ENCODE measurements at regions not wholly inside any gene's neighbourhood (a gene's known extent, or its start where the extent isn't known, plus 50 kb on each side); places are given as distances from the start of the nearest gene placed in this dataset.
"Not testable (repeated sequence)": the region's sequence is repeated elsewhere in the genome, so short reads cannot be mapped to it uniquely, and the experiment has no call there.

DNA sequence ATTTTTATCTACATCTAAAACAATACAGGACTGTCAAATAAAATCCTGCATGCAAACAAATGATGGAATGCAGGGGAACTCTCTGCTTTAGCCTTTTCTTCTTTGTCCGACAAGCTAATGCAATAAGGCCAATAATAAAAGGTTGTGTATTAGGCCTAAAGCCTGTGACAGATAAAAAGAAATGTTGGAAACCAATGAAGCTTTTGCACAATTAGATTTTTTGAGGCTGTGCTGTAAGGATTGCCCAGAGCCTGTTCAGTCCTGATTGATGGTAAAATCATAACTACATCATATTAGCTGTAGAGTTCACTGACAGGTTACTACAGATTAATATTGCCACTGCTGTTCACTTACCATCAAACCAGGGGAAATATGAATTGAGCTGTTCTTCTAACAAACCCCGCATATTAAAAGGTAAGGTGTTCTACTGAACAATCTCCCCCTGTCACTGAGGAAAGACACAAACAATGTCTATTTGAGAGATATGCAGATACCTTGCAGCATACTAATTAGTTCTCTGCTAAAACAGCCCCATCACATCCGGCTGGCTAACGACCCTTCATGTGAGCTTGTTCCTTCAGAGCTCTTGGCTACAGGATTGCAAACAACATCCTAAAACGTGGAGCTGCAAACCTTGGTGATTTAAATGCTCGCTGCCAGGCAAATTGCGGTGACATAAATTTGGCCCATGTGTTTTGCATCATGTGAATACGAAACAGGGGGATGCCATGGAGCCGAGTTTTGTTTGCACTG is 305.4 kb downstream of the MTX2 start:
- H3K4me3 ChIP-seq (ENCODE audit: low read depth, low read length), result no peak overlapping the region
- DNase-seq (ENCODE audit: low read depth, low spot score), result no peak
- no peak overlapping the region for H3K27ac ChIP-seq (ENCODE audit: low read depth, low read length)
- ChIA-PET POLR2A (no interaction called here), CTCF (interaction anchor here (1.9 to 2.2 kb wide), 2 partner anchors 20 kb away, joined by 15 to 16 read pairs; no protein-coding TSS in a partner anchor)
- TF ChIP-seq, protein P1, sequence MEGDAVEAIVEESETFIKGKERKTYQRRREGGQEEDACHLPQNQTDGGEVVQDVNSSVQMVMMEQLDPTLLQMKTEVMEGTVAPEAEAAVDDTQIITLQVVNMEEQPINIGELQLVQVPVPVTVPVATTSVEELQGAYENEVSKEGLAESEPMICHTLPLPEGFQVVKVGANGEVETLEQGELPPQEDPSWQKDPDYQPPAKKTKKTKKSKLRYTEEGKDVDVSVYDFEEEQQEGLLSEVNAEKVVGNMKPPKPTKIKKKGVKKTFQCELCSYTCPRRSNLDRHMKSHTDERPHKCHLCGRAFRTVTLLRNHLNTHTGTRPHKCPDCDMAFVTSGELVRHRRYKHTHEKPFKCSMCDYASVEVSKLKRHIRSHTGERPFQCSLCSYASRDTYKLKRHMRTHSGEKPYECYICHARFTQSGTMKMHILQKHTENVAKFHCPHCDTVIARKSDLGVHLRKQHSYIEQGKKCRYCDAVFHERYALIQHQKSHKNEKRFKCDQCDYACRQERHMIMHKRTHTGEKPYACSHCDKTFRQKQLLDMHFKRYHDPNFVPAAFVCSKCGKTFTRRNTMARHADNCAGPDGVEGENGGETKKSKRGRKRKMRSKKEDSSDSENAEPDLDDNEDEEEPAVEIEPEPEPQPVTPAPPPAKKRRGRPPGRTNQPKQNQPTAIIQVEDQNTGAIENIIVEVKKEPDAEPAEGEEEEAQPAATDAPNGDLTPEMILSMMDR (IDR thresholded peaks at IDR 0.05; ENCODE audit: low read depth, low read length), result no peak
- H3K27me3 ChIP-seq (ENCODE audit: control insufficient read depth, insufficient read depth, low read length), result peaks cover 6% of the 10 kb centered on the region
- no peaks in the 10 kb centered on the region for H3K9me3 ChIP-seq (ENCODE audit: control insufficient read depth, insufficient read depth, low read length)

DNA sequence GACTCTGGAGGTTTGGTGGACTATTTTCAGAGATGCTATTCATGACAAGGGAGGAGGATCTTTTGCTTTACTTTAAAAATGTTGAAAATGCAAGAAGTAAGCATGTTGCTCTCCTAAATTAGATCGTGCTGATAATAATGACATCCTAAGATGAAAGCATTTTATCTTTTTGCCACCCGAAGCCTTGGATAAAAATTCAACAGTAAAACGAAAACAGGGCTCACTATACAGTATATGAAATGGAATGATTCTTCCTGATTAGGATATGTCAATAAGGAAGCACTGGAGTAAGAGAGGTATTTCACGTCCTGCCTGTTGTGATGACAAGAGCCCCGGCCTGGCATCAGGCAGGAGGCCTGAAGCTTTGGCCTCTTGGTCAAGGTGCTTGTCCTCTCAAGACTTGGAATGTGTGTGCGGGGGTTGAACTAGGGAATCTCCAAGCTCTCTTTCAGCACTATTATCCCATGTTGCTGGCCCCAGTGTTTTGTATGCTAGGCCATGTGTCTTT is 306.0 kb downstream of the MTX2 start:
- Histone ChIP-seq H3K4me3 (ENCODE audit: low read depth, low read length) (no peak overlapping the region), H3K27me3 (ENCODE audit: control insufficient read depth, insufficient read depth, low read length) (peaks cover 6% of the 10 kb centered on the region), H3K9me3 (ENCODE audit: control insufficient read depth, insufficient read depth, low read length) (no peaks in the 10 kb centered on the region), H3K27ac (ENCODE audit: low read depth, low read length) (peak overlapping the region; percentile 0)
- DNase-seq (ENCODE audit: low read depth, low spot score), result no peak
- TF ChIP-seq, protein P1 (IDR thresholded peaks at IDR 0.05; ENCODE audit: low read depth, low read length), result no peak
- POLR2A ChIA-PET, result no interaction called here
- CTCF ChIA-PET, result interaction anchor here (0.7 to 2.2 kb wide), 2 partner anchors 21 to 77 kb away, joined by 6 to 16 read pairs; no protein-coding TSS in a partner anchor

DNA sequence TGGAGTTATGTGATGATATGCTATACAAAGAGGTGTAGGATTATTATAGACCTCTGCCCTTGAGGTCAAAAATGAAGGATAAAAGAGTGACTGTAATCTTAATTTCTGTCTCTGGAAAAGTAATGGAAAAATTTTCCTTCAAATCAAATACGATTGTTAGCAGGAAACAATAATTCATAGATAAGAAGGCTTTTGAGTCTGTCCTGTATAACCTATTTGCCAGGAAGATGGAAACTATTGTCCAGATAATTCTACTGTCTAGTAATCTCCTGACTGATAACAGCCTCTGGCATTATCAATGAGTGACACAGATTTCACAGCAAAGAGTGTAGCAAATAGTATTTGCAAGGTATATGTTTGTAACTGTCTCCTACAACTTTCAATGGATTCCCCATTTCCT is 307.8 kb downstream of the MTX2 start:
- no peaks in the 10 kb centered on the region for H3K9me3 ChIP-seq (ENCODE audit: control insufficient read depth, insufficient read depth, low read length)
- H3K27ac ChIP-seq (ENCODE audit: low read depth, low read length), result no peak overlapping the region
- no peak for DNase-seq (ENCODE audit: low read depth, low spot score)
- ChIA-PET POLR2A (no interaction called here), CTCF (interaction anchor here (1.1 kb wide), 1 partner anchor 60 kb away, joined by 3 read pairs; no protein-coding TSS in a partner anchor)
- H3K27me3 ChIP-seq (ENCODE audit: control insufficient read depth, insufficient read depth, low read length), result peaks cover 6% of the 10 kb centered on the region
- H3K4me3 ChIP-seq (ENCODE audit: low read depth, low read length), result no peak overlapping the region
- TF ChIP-seq, protein P1 (IDR thresholded peaks at IDR 0.05; ENCODE audit: low read depth, low read length), result no peak

DNA sequence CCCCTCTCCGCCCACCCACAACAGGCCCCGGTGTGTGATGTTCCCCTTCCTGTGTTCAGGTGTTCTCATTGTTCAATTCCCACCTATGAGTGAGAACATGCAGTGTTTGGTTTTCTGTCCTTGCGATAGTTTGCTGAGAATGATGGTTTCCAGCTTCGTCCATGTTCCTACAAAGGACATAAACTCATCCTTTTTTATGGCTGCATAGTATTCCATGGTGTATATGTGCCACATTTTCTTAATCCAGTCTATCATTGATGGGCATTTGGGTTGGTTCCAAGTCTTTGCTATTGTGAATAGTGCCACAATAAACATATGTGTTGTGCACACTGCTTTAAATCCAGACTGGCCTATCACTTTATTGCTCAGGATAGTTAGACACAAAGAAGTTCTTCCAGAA is 309.1 kb downstream of the MTX2 start:
- POLR2A ChIA-PET, result not testable (repeated sequence)

DNA sequence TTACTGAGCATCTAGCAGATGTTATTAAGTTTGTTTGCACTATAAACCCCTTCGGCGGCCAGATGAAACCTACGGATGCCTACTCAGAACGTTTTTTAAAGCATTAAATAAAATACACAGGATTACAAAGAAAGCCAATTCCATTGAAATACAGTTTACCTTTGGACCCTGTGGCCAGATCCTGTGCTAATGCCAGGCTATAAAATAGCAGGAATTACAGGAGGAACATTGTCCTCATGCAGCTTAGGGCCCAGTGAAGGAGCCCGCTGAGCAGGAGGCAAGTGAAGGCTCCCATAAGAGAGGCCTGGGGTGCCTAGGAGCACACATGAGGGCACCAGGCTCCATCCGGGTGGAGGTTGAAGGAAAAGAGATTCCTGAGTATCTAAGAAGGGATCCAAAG is 310.4 kb downstream of the MTX2 start:
- Histone ChIP-seq H3K9me3 (ENCODE audit: control insufficient read depth, insufficient read depth, low read length) (no peaks in the 10 kb centered on the region), H3K27me3 (ENCODE audit: control insufficient read depth, insufficient read depth, low read length) (peaks cover 6% of the 10 kb centered on the region), H3K27ac (ENCODE audit: low read depth, low read length) (no peak overlapping the region), H3K4me3 (ENCODE audit: low read depth, low read length) (no peak overlapping the region)
- ChIA-PET POLR2A (no interaction called here), CTCF (interaction anchor here (1.0 kb wide), 1 partner anchor 25 kb away, joined by 3 read pairs; no protein-coding TSS in a partner anchor)
- TF ChIP-seq, protein P1 (IDR thresholded peaks at IDR 0.05; ENCODE audit: low read depth, low read length), result no peak
- no peak for DNase-seq (ENCODE audit: low read depth, low spot score)

More for the DNA sequence above, 309.1 kb downstream of the MTX2 start:
- H3K4me3 ChIP-seq (ENCODE audit: low read depth, low read length); H3K9me3 ChIP-seq (ENCODE audit: control insufficient read depth, insufficient read depth, low read length); DNase-seq (ENCODE audit: low read depth, low spot score); H3K27ac ChIP-seq (ENCODE audit: low read depth, low read length); H3K27me3 ChIP-seq (ENCODE audit: control insufficient read depth, insufficient read depth, low read length): not testable (repeated sequence)
- CTCF ChIA-PET, result interaction anchor here (1.1 kb wide), 1 partner anchor 59 kb away, joined by 3 read pairs; no protein-coding TSS in a partner anchor

Measured in AG04450 (cell line).